ENCODE measurements at regions not wholly inside any gene's neighbourhood (a gene's known extent, or its start where the extent isn't known, plus 50 kb on each side); places are given as distances from the start of the nearest gene placed in this dataset.

- TF ChIP-seq CTCF (IDR thresholded peaks at IDR 0.05): no peak
- TF ChIP-seq EP300 (IDR thresholded peaks at IDR 0.05): no peak
- no peak for TF ChIP-seq POLR2A (IDR thresholded peaks at IDR 0.05)
Measured at GRCh38 chr4:138501614-138502013, 259.5 kb upstream of the SLC7A11 start.
